ENCODE measurements at regions not wholly inside any gene's neighbourhood (a gene's known extent, or its start where the extent isn't known, plus 50 kb on each side); places are given as distances from the start of the nearest gene placed in this dataset.

DNA sequence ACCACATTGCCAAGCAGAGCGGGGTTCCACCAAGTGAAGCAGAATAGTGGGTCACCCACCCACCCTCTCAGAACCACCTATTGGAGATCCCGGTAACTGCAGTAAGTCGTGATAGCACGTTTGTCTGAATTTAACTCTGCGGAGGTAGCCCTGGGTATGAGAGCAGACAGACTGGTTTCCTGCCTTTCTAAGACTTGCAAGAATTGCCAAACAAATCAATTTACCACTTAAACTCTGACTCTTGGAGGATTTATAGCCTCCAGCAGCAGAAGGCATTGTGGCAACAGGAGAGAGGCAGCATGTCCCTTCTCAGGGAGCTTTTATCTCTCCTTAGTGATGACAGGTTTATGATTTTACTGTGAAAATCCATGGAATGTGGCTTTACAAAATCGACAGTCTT lies 287.9 kb upstream of the FMN2 start:
- Histone ChIP-seq H3K36me3 (no peaks in the 10 kb centered on the region), H3K9me3 (no peaks in the 10 kb centered on the region), H3K4me3 (no peak overlapping the region), H3K27me3 (no peaks in the 10 kb centered on the region), H3K4me1 (peaks cover 3 to 42% (median 14%) of the 10 kb centered on the region in 3 donors), H3K27ac (peak overlapping the region in 3 of 4 donors; percentile 13 to 84 (median 29))
- TF ChIP-seq POLR2A (IDR thresholded peaks at IDR 0.05) (no peak), POLR2AphosphoS5 (IDR thresholded peaks at IDR 0.05) (no peak), EP300 (IDR thresholded peaks at IDR 0.05) (no peak)
- TF ChIP-seq, protein P1, sequence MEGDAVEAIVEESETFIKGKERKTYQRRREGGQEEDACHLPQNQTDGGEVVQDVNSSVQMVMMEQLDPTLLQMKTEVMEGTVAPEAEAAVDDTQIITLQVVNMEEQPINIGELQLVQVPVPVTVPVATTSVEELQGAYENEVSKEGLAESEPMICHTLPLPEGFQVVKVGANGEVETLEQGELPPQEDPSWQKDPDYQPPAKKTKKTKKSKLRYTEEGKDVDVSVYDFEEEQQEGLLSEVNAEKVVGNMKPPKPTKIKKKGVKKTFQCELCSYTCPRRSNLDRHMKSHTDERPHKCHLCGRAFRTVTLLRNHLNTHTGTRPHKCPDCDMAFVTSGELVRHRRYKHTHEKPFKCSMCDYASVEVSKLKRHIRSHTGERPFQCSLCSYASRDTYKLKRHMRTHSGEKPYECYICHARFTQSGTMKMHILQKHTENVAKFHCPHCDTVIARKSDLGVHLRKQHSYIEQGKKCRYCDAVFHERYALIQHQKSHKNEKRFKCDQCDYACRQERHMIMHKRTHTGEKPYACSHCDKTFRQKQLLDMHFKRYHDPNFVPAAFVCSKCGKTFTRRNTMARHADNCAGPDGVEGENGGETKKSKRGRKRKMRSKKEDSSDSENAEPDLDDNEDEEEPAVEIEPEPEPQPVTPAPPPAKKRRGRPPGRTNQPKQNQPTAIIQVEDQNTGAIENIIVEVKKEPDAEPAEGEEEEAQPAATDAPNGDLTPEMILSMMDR (IDR thresholded peaks at IDR 0.05), result no peak
- ATAC-seq, result no peak
- WGBS, 2 donors (ENCODE audit: low coverage in 1 of 2), result 70 to 73% methylated on average over 5 of the region's 6 CpGs

DNA sequence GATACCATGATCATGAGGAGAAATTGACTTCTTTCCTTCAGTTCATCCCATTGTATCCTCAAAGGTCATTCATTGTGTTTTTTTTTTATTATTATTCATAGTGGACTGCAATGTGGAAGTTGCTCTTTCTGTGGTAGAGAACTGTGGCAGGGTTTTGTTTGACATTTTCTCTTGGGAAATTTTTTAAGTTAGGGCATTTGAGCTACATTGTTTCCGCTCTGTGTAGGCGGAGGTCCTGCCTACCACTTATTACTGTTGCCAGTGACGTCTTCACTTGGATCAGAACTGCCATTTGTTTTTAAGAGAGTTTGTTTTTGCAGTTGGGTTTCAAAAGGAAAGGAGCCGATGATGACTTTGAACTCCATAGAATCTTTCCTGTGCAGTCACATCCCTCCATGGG lies 287.4 kb upstream of the FMN2 start:
- Histone ChIP-seq H3K27me3 (no peaks in the 10 kb centered on the region), H3K27ac (peak overlapping the region in 3 of 4 donors; percentile 22 to 84 (median 76)), H3K36me3 (no peaks in the 10 kb centered on the region), H3K4me3 (no peak overlapping the region), H3K4me1 (peaks cover 3 to 42% (median 14%) of the 10 kb centered on the region in 3 donors), H3K9me3 (no peaks in the 10 kb centered on the region)
- TF ChIP-seq, protein P1 (IDR thresholded peaks at IDR 0.05), result no peak
- TF ChIP-seq POLR2AphosphoS5 (IDR thresholded peaks at IDR 0.05) (no peak), POLR2A (IDR thresholded peaks at IDR 0.05) (no peak), EP300 (IDR thresholded peaks at IDR 0.05) (no peak)
- WGBS, 2 donors (ENCODE audit: low coverage in 1 of 2), result 80 to 100% methylated on average over 2 to 4 of the region's 4 CpGs
- no peak for ATAC-seq

DNA sequence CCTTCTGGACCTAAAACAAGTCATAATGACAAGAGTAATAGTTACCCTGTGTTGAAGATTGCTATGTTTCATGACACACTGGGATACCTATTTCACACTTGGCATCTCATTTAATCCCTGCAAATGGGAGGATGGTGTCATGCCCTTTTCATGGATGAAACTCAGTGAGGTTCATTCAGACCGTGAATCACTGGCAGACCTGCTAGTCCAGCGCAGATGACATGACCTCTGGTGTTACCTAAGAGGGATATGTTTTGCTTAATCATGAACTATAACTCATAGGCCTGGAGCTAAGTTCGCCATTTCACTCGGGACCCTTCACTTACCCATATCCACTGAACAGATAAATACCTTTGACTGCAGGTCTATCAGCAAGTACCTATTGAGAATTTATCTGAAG lies 286.6 kb upstream of the FMN2 start:
- ATAC-seq, result no peak
- WGBS, 2 donors (ENCODE audit: low coverage in 1 of 2), result 87% methylated on average over 4 of the region's 4 CpGs; no CpG with 5 or more reads in 1 of the 2 donors
- no peaks in the 10 kb centered on the region for H3K36me3 ChIP-seq
- peak; percentile 34 for TF ChIP-seq POLR2AphosphoS5 (IDR thresholded peaks at IDR 0.05)
- TF ChIP-seq, protein P1 (IDR thresholded peaks at IDR 0.05), result no peak
- H3K4me3 ChIP-seq, result no peak overlapping the region
- no peaks in the 10 kb centered on the region for H3K9me3 ChIP-seq
- H3K4me1 ChIP-seq, result peaks cover 3 to 42% (median 14%) of the 10 kb centered on the region in 3 donors
- peak overlapping the region; percentile 76 to 87 (median 82) for H3K27ac ChIP-seq
- no peaks in the 10 kb centered on the region for H3K27me3 ChIP-seq

DNA sequence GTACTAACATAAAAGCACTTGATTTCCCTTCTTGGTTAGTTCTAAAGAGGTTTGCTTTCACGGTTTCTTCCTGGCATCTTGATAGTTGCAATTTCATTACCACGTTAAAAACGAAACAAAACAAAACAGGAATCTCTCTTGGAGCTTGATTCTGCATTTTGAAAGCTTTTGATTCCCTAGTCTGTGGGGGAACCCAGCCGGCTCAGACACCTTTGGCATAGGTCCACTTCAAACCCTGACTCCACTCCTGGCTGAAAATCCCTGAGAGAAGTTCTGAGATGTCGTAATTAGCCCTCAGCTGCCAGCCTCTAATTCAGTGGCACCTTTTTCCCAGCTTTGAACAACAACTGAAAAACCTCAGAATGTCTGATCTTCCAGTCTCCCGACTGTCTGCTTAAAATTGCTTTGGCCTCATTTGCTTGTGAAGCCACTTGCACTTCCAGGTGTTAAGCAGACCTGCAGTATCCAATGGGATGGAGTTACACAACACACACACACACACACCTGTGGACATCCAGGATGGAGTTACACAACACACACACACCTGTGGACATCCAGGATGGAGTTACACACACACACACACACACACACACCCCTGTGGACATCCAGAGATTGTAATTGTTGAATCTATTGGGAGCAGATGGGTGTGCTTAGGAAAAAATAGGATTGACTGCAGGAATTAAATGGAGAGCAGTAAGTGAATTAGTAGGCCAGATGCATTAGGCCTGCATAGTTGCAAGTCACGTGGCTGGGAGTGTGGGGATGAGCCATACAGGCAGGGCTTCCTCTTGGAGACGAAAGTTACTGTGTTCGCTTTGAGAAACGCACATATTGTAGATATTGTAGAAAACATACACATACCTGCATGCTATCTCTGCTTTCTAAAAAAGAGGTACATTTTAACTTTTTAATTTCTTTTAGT lies 285.6 kb upstream of the FMN2 start:
- H3K27me3 ChIP-seq, result no peaks in the 10 kb centered on the region
- peak; percentile 62 for ATAC-seq
- H3K27ac ChIP-seq, result peak overlapping the region; percentile 76 to 87 (median 82)
- H3K36me3 ChIP-seq, result no peaks in the 10 kb centered on the region
- peaks cover 3 to 43% (median 14%) of the 10 kb centered on the region in 3 donors for H3K4me1 ChIP-seq
- TF ChIP-seq POLR2A (IDR thresholded peaks at IDR 0.05), result no peak
- peak; percentile 20 for TF ChIP-seq POLR2AphosphoS5 (IDR thresholded peaks at IDR 0.05)
- H3K4me3 ChIP-seq, result peak overlapping the region; percentile 21 to 26
- WGBS, 2 donors (ENCODE audit: low coverage in 1 of 2), result 12 to 25% methylated on average over 6 to 10 of the region's 10 CpGs
- H3K9me3 ChIP-seq, result no peaks in the 10 kb centered on the region

DNA sequence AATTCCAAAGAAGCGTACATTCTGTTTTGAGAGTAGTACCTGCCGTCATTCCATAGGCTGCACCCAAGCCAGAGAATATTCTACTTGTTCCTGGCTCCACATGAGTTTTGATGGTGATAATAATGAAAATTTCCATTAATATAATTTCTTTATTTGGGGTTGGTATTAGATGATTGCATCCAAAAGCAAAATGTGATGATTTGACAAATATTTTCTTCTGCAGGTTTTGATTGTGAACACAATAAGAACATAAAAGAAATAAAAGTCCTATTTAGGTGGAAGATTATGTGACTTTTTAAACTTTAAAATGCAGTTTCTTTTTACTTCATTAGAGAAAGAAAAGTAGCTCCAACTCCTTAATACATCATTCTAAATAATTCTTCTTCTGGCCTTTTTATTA lies 284.8 kb upstream of the FMN2 start:
- Histone ChIP-seq H3K9me3 (no peaks in the 10 kb centered on the region), H3K27ac (peak overlapping the region; percentile 76 to 87 (median 82)), H3K4me1 (peaks cover 3 to 51% (median 14%) of the 10 kb centered on the region in 3 donors), H3K36me3 (no peaks in the 10 kb centered on the region), H3K4me3 (no peak overlapping the region), H3K27me3 (no peaks in the 10 kb centered on the region)
- TF ChIP-seq POLR2A (IDR thresholded peaks at IDR 0.05), result no peak
- no peak for TF ChIP-seq POLR2AphosphoS5 (IDR thresholded peaks at IDR 0.05)
- no peak for TF ChIP-seq EP300 (IDR thresholded peaks at IDR 0.05)
- TF ChIP-seq, protein P1 (IDR thresholded peaks at IDR 0.05), result no peak
- no peak for ATAC-seq
- WGBS, 2 donors (ENCODE audit: low coverage in 1 of 2), result 62 to 65% methylated on average over 2 of the region's 2 CpGs
